ENCODE measurements at regions not wholly inside any gene's neighbourhood (a gene's known extent, or its start where the extent isn't known, plus 50 kb on each side); places are given as distances from the start of the nearest gene placed in this dataset.

DNA sequence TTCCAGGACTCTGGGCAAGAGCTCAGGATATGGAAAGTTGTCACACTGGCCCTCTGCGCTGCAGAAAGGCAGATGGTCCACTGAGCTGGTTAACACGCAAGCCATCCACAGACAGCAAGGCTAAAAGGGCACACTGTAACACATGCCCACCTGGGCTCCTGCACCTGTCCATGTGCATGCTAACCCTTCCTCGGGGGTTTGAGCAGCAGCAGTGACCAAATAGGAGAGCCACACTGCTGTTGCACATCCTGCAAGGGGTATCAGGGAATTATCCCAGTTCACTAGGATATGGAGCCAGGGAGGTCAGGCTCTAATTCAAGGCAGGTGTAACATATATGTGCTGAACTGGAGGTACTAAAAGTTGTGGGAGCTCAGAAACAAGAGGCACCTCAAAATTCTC, 471.0 kb upstream of the CDH5 start:
- no peak overlapping the region for H3K27ac ChIP-seq (ENCODE audit: low read depth, low read length)
- no peaks in the 10 kb centered on the region for H3K4me1 ChIP-seq (ENCODE audit: control insufficient read depth, insufficient read depth, low read length)
- WGBS (ENCODE audit: insufficient coverage): 93% methylated on average over 2 of the region's 3 CpGs
- H3K27me3 ChIP-seq (ENCODE audit: control insufficient read depth, insufficient read depth, low read length): no peaks in the 10 kb centered on the region
- H3K36me3 ChIP-seq (ENCODE audit: control insufficient read depth, insufficient read depth, low read length): no peaks in the 10 kb centered on the region
- H3K4me3 ChIP-seq (ENCODE audit: low read depth, low read length): no peak overlapping the region
- DNase-seq (ENCODE audit: low read depth in 4 of 6, low spot score in 6 of 6): no peak
- H3K9me3 ChIP-seq (ENCODE audit: control insufficient read depth, insufficient read depth, low read length): no peaks in the 10 kb centered on the region

DNA sequence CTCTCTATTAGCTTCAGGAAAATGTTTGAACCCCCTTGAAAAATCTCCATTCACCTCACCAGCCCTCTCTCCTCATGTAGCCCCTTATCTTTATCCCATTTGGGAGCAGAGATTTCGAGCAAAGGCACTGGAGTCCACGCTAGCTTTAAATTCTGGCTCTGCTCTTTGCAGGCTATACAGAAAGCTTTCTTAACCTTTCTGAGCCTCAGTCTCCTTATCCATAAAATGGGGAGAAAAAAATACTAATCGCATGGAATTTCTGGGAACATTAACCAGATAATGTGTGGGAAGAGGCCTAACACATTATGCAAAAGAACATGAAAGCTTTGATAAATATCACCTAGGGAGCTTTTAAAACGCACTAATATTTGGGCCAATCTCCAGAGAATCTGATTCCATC, 476.3 kb upstream of the CDH5 start:
- Histone ChIP-seq H3K4me3 (ENCODE audit: low read depth, low read length) (no peak overlapping the region), H3K36me3 (ENCODE audit: control insufficient read depth, insufficient read depth, low read length) (no peaks in the 10 kb centered on the region), H3K9me3 (ENCODE audit: control insufficient read depth, insufficient read depth, low read length) (no peaks in the 10 kb centered on the region), H3K27me3 (ENCODE audit: control insufficient read depth, insufficient read depth, low read length) (no peaks in the 10 kb centered on the region), H3K27ac (ENCODE audit: low read depth, low read length) (no peak overlapping the region), H3K4me1 (ENCODE audit: control insufficient read depth, insufficient read depth, low read length) (no peaks in the 10 kb centered on the region)
- 92% methylated on average over 2 of the region's 4 CpGs for WGBS (ENCODE audit: insufficient coverage)
- DNase-seq (ENCODE audit: low read depth in 4 of 6, low spot score in 6 of 6): no peak

DNA sequence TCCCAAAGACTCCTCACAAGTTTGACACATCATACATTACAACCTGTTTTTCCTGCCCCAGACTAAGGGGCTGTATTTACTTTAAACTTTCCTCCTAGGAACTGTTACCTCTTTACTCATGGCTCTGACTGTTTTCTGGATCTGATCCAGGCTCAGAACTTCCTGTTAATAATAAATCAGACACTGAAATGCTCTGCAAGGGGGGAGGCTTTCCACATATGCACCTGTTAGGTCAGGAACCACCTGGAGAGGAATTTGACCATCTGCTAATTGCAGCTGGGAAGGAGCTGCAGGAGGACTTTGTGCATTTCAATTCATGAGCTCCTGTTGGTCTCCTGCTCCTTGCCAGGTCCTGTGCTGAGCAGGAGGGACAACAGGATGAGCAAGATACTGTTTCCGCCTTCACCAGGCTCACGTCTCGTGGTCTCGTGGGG, 476.9 kb upstream of the CDH5 start:
- H3K4me1 ChIP-seq (ENCODE audit: control insufficient read depth, insufficient read depth, low read length): no peaks in the 10 kb centered on the region
- whole genome bisulfite sequencing (ENCODE audit: insufficient coverage): 77% methylated on average over 2 of the region's 4 CpGs
- no peak overlapping the region for H3K4me3 ChIP-seq (ENCODE audit: low read depth, low read length)
- no peak overlapping the region for H3K27ac ChIP-seq (ENCODE audit: low read depth, low read length)
- DNase-seq (ENCODE audit: low read depth in 4 of 6, low spot score in 6 of 6): peak in 2 of 6 donors; percentile 28 to 39
- H3K27me3 ChIP-seq (ENCODE audit: control insufficient read depth, insufficient read depth, low read length): no peaks in the 10 kb centered on the region
- no peaks in the 10 kb centered on the region for H3K36me3 ChIP-seq (ENCODE audit: control insufficient read depth, insufficient read depth, low read length)
- no peaks in the 10 kb centered on the region for H3K9me3 ChIP-seq (ENCODE audit: control insufficient read depth, insufficient read depth, low read length)

DNA sequence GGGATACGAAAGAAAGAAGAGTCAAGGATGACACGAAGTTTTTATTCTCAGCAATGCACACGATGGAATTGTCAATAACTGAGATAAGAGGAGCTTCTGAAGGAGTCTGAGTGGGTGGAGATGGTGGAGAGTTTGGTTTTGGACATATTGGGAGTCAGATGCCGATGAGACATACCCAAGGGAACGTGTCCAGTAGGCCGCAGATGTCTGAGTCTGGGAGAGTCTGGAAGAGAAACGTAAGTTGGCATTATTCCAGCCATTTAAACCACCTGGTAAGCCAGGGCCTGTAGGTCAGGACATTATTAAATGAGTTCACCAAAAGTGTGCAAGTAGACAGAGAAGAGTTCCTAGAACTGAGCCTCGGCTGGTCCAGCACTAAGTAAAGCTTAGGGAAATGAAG, 478.3 kb upstream of the CDH5 start:
- no peak overlapping the region for H3K27ac ChIP-seq (ENCODE audit: low read depth, low read length)
- H3K4me1 ChIP-seq (ENCODE audit: control insufficient read depth, insufficient read depth, low read length): no peaks in the 10 kb centered on the region
- no peaks in the 10 kb centered on the region for H3K27me3 ChIP-seq (ENCODE audit: control insufficient read depth, insufficient read depth, low read length)
- WGBS (ENCODE audit: insufficient coverage): 94% methylated on average over 5 of the region's 8 CpGs
- H3K36me3 ChIP-seq (ENCODE audit: control insufficient read depth, insufficient read depth, low read length): no peaks in the 10 kb centered on the region
- no peak overlapping the region for H3K4me3 ChIP-seq (ENCODE audit: low read depth, low read length)
- DNase-seq (ENCODE audit: low read depth in 4 of 6, low spot score in 6 of 6): no peak
- no peaks in the 10 kb centered on the region for H3K9me3 ChIP-seq (ENCODE audit: control insufficient read depth, insufficient read depth, low read length)

DNA sequence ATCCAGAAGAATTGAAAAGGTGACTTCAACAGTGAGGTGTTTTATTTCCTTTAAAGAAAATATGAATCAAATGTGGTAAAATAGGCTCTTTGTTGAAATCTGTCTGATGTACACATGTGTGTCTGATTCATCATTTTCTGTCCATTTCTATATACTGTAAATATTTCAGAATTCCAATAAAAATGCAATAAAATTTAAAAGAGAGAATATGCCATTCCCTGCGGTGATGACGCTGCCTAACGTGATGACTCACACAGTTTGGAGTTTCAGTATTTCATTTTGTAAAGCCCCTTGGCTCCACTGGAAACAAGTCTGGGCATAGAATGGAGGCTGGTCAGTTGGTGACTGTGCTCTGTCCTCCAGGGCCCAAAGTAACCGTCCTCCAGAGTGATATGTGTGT, 482.5 kb upstream of the CDH5 start:
- Histone ChIP-seq H3K27ac (ENCODE audit: low read depth, low read length) (no peak overlapping the region), H3K4me1 (ENCODE audit: control insufficient read depth, insufficient read depth, low read length) (no peaks in the 10 kb centered on the region), H3K36me3 (ENCODE audit: control insufficient read depth, insufficient read depth, low read length) (no peaks in the 10 kb centered on the region), H3K27me3 (ENCODE audit: control insufficient read depth, insufficient read depth, low read length) (no peaks in the 10 kb centered on the region), H3K4me3 (ENCODE audit: low read depth, low read length) (no peak overlapping the region), H3K9me3 (ENCODE audit: control insufficient read depth, insufficient read depth, low read length) (peaks cover 3% of the 10 kb centered on the region)
- WGBS (ENCODE audit: insufficient coverage): 79% methylated on average over 4 of the region's 4 CpGs
- no peak for DNase-seq (ENCODE audit: low read depth in 4 of 6, low spot score in 6 of 6)

DNA sequence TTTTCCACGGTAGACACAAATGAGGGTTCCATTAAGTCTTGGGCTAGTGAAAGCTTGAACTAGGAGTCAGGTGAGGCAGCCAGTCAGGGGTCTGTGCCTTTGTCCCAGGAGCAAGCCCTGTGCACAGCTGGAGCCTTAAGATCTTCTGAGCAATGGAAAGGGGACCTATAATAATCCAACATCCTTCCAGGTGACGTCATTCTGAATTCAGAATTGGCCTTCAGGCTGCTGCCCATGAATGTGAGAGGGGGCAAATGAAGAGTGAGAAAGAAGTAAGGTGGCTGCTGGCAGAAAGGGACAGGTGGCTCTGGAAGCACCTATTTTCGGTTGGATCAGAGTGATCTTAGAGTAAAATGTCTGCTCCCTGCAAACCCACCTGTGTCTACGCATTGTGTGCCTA, 488.1 kb upstream of the CDH5 start:
- peaks cover 3% of the 10 kb centered on the region for H3K9me3 ChIP-seq (ENCODE audit: control insufficient read depth, insufficient read depth, low read length)
- no peak overlapping the region for H3K4me3 ChIP-seq (ENCODE audit: low read depth, low read length)
- 80% methylated on average over 1 of the region's 4 CpGs for whole genome bisulfite sequencing (ENCODE audit: insufficient coverage)
- H3K27me3 ChIP-seq (ENCODE audit: control insufficient read depth, insufficient read depth, low read length): no peaks in the 10 kb centered on the region
- H3K36me3 ChIP-seq (ENCODE audit: control insufficient read depth, insufficient read depth, low read length): no peaks in the 10 kb centered on the region
- no peak for DNase-seq (ENCODE audit: low read depth in 4 of 6, low spot score in 6 of 6)
- H3K4me1 ChIP-seq (ENCODE audit: control insufficient read depth, insufficient read depth, low read length): peaks cover 3% of the 10 kb centered on the region
- H3K27ac ChIP-seq (ENCODE audit: low read depth, low read length): no peak overlapping the region

DNA sequence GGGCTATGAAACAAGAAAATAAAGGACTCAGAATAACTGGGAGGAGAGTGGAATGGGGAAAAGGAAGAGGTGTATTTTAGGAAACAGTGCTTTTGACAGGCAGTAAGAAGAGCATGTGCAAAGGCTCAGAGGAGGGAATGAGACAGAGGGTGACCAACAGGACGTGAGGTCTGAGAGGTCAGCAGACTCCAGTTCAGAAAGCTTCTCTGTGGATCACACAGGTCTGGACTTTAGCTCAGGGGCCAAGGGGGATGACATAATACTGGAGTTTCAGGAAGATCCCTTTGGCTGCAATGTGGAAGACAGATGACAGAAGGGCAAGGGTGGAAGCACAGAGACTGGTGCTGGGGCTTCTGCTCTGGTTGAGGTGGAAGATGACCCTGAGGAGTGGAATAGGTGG, 489.9 kb upstream of the CDH5 start:
- Histone ChIP-seq H3K9me3 (ENCODE audit: control insufficient read depth, insufficient read depth, low read length) (peaks cover 3% of the 10 kb centered on the region), H3K36me3 (ENCODE audit: control insufficient read depth, insufficient read depth, low read length) (no peaks in the 10 kb centered on the region), H3K4me3 (ENCODE audit: low read depth, low read length) (no peak overlapping the region), H3K4me1 (ENCODE audit: control insufficient read depth, insufficient read depth, low read length) (peaks cover 4% of the 10 kb centered on the region), H3K27me3 (ENCODE audit: control insufficient read depth, insufficient read depth, low read length) (no peaks in the 10 kb centered on the region), H3K27ac (ENCODE audit: low read depth, low read length) (no peak overlapping the region)
- WGBS (ENCODE audit: insufficient coverage): 77% methylated on average over 1 of the region's 1 CpG
- DNase-seq (ENCODE audit: low read depth in 4 of 6, low spot score in 6 of 6): no peak

DNA sequence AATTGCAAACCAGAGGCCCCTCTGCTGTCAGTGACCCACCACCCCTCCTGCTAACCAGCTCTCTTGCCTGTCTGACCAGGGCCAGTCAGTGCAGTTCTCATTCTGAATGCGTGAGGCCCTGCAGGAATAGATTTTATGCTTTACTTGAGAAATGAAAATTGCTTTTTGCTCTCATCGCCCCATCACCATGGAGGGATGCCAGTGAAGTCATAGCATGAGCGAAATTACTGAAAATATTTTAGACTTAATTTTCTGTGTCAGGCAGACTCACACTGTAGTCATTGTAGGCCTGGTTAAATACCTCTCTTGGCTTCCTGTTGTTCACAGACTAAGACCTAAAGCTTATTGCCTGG, 490.5 kb upstream of the CDH5 start:
- Histone ChIP-seq H3K4me3 (ENCODE audit: low read depth, low read length) (no peak overlapping the region), H3K36me3 (ENCODE audit: control insufficient read depth, insufficient read depth, low read length) (no peaks in the 10 kb centered on the region), H3K27ac (ENCODE audit: low read depth, low read length) (no peak overlapping the region), H3K4me1 (ENCODE audit: control insufficient read depth, insufficient read depth, low read length) (peaks cover 5% of the 10 kb centered on the region), H3K9me3 (ENCODE audit: control insufficient read depth, insufficient read depth, low read length) (peaks cover 3% of the 10 kb centered on the region), H3K27me3 (ENCODE audit: control insufficient read depth, insufficient read depth, low read length) (no peaks in the 10 kb centered on the region)
- peak in 4 of 6 donors; percentile 40 to 94 (median 51) for DNase-seq (ENCODE audit: low read depth in 4 of 6, low spot score in 6 of 6)
- 58% methylated on average over 3 of the region's 3 CpGs for WGBS (ENCODE audit: insufficient coverage)

DNA sequence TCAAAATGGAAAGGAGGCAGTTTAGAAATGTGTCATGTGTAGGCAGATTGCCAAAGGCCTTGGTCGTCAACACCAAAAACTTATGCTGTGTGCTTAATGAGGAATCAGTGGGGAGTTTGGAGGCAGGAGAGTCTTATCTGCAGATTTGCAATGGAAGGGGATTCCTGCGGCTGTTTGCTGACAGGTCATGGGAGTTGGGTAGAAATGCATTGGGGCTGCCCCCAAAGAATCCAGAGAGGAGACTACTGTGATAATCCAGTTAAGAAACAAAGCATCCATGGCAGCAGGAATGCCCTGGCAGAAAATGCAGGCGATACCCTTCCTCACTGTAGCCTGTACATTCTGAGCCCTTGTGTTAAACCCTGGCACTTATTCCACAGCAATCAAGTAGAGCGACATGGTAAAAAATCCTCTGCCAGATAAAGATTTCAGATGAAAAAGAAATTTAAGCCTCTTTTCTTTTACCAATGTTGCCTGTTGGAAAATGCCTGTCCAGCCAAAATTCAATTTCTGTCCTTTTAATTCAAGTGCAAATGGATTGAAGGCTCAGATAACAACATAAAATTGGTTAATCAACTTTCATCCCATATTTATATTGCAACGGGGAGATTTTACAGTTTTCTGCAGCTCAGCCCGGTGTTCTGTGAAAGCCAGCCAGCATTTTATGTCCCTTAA, 491.0 kb upstream of the CDH5 start:
- Histone ChIP-seq H3K4me1 (ENCODE audit: control insufficient read depth, insufficient read depth, low read length) (peaks cover 5% of the 10 kb centered on the region), H3K36me3 (ENCODE audit: control insufficient read depth, insufficient read depth, low read length) (no peaks in the 10 kb centered on the region), H3K4me3 (ENCODE audit: low read depth, low read length) (no peak overlapping the region), H3K9me3 (ENCODE audit: control insufficient read depth, insufficient read depth, low read length) (peaks cover 2% of the 10 kb centered on the region), H3K27me3 (ENCODE audit: control insufficient read depth, insufficient read depth, low read length) (no peaks in the 10 kb centered on the region), H3K27ac (ENCODE audit: low read depth, low read length) (no peak overlapping the region)
- WGBS (ENCODE audit: insufficient coverage): 58% methylated on average over 5 of the region's 6 CpGs
- DNase-seq (ENCODE audit: low read depth in 4 of 6, low spot score in 6 of 6): peak in 3 of 6 donors; percentile 19 to 75 (median 41)

DNA sequence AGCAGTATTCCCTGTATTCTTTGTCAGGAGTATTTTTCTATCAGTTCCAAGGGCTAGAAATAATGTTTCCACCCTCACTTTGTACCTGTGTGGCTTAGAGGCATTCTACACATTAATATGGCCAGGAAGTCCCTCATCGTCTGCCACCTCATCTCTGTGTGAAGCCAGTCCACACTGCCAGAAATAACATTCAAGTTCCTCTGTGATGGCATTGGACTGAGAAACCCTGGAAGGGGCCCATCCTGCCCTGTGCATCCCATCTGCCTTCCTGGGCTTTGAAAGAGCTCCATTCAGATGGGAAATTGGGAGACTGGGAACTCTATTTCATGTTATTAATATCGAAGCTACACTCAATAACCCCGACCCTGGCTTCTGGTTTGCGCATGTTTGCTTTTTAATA, 497.2 kb upstream of the CDH5 start:
- Histone ChIP-seq H3K27me3 (ENCODE audit: control insufficient read depth, insufficient read depth, low read length) (no peaks in the 10 kb centered on the region), H3K9me3 (ENCODE audit: control insufficient read depth, insufficient read depth, low read length) (peaks cover 3% of the 10 kb centered on the region), H3K4me3 (ENCODE audit: low read depth, low read length) (no peak overlapping the region), H3K36me3 (ENCODE audit: control insufficient read depth, insufficient read depth, low read length) (no peaks in the 10 kb centered on the region), H3K27ac (ENCODE audit: low read depth, low read length) (no peak overlapping the region), H3K4me1 (ENCODE audit: control insufficient read depth, insufficient read depth, low read length) (peaks cover 9% of the 10 kb centered on the region)
- WGBS (ENCODE audit: insufficient coverage): 83% methylated on average over 1 of the region's 4 CpGs
- no peak for DNase-seq (ENCODE audit: low read depth in 4 of 6, low spot score in 6 of 6)
